ENCODE measurements at regions not wholly inside any gene's neighbourhood (a gene's known extent, or its start where the extent isn't known, plus 50 kb on each side); places are given as distances from the start of the nearest gene placed in this dataset.

- DNase-seq: no peak
- Histone ChIP-seq H3K36me3 (no peaks in the 10 kb centered on the region), H3K27me3 (no peaks in the 10 kb centered on the region), H3K4me1 (peaks cover 7 to 13% of the 10 kb centered on the region in 2 donors), H3K27ac (no peak overlapping the region), H3K9me3 (no peaks in the 10 kb centered on the region), H3K4me3 (no peak overlapping the region)
- intact Hi-C loops (cut with DNase I; ENCODE audit: low total_unique reads): no loop called here
- TF ChIP-seq POLR2A (IDR thresholded peaks at IDR 0.05): no peak
- no peak for TF ChIP-seq CTCF (IDR thresholded peaks at IDR 0.05)
Observed at GRCh38 chr2:237251986-237252385, 162.0 kb downstream of the COL6A3 start.

- H3K36me3 ChIP-seq: no peaks in the 10 kb centered on the region
- TF ChIP-seq CTCF (IDR thresholded peaks at IDR 0.05): no peak
- no peak for TF ChIP-seq POLR2A (IDR thresholded peaks at IDR 0.05)
- H3K9me3 ChIP-seq: no peaks in the 10 kb centered on the region
- peaks cover 7 to 13% of the 10 kb centered on the region in 2 donors for H3K4me1 ChIP-seq
- no peak overlapping the region for H3K4me3 ChIP-seq
- H3K27ac ChIP-seq: peak overlapping the region; percentile 84 to 98
- H3K27me3 ChIP-seq: no peaks in the 10 kb centered on the region
- intact Hi-C loops (cut with DNase I; ENCODE audit: low total_unique reads): no loop called here
- DNase-seq: no peak
Observed at GRCh38 chr2:237253046-237253702, 160.8 kb downstream of the COL6A3 start.

- Histone ChIP-seq H3K9me3 (no peaks in the 10 kb centered on the region), H3K27me3 (no peaks in the 10 kb centered on the region), H3K4me3 (no peak overlapping the region), H3K27ac (peak overlapping the region; percentile 84 to 98), H3K4me1 (peaks cover 7 to 24% of the 10 kb centered on the region in 2 donors), H3K36me3 (no peaks in the 10 kb centered on the region)
- no peak for DNase-seq
- TF ChIP-seq CTCF (IDR thresholded peaks at IDR 0.05): no peak
- no peak for TF ChIP-seq POLR2A (IDR thresholded peaks at IDR 0.05)
- intact Hi-C loops (cut with DNase I; ENCODE audit: low total_unique reads): no loop called here
Observed at GRCh38 chr2:237254369-237254861, 159.5 kb downstream of the COL6A3 start.

GRCh38 chr2:237254911-237255578 lies 158.9 kb downstream of the COL6A3 start:
- TF ChIP-seq POLR2A (IDR thresholded peaks at IDR 0.05) (no peak), CTCF (IDR thresholded peaks at IDR 0.05) (no peak)
- peaks cover 7 to 24% of the 10 kb centered on the region in 2 donors for H3K4me1 ChIP-seq
- H3K27ac ChIP-seq: peak overlapping the region; percentile 84 to 98
- no peak for DNase-seq
- no peak overlapping the region for H3K4me3 ChIP-seq
- H3K36me3 ChIP-seq: no peaks in the 10 kb centered on the region
- H3K9me3 ChIP-seq: no peaks in the 10 kb centered on the region
- no peaks in the 10 kb centered on the region for H3K27me3 ChIP-seq
- intact Hi-C loops (cut with DNase I; ENCODE audit: low total_unique reads): no loop called here

- intact Hi-C loops (cut with DNase I; ENCODE audit: low total_unique reads): no loop called here
- H3K4me1 ChIP-seq: peaks cover 7 to 24% of the 10 kb centered on the region in 2 donors
Observed at GRCh38 chr2:237256887-237257286, 157.1 kb downstream of the COL6A3 start.

More at GRCh38 chr2:237256887-237257286, 157.1 kb downstream of the COL6A3 start:
- H3K9me3 ChIP-seq: no peaks in the 10 kb centered on the region
- peak overlapping the region; percentile 84 to 98 for H3K27ac ChIP-seq
- no peaks in the 10 kb centered on the region for H3K36me3 ChIP-seq
- no peak overlapping the region for H3K4me3 ChIP-seq
- peak; percentile 72 to 80 for DNase-seq
- TF ChIP-seq POLR2A (IDR thresholded peaks at IDR 0.05): no peak
- TF ChIP-seq CTCF (IDR thresholded peaks at IDR 0.05): no peak
- no peaks in the 10 kb centered on the region for H3K27me3 ChIP-seq

Data from uterus (tissue), 3 donors.